GM12892 (cell line): ENCODE measurements at regions not wholly inside any gene's neighbourhood (a gene's known extent, or its start where the extent isn't known, plus 50 kb on each side); places are given as distances from the start of the nearest gene placed in this dataset.

Source experiments
- POLR2A ChIP-seq: IDR thresholded peaks from 2 replicates; pipeline ENCODE4 v1.6.1; 2011; ENCODE audit warnings: low read depth, low read length, control low read depth
- POLR2AphosphoS5 ChIP-seq: IDR thresholded peaks from 2 replicates; pipeline ENCODE4 v1.6.1; 2011; ENCODE audit warnings: low read depth, low read length, control low read depth

- no peak for TF ChIP-seq POLR2A
- no peak for TF ChIP-seq POLR2AphosphoS5
Observed at GRCh38 chrX:5791721-5792120, 436.9 kb downstream of the NLGN4X start.
